GM19240 (cell line): ENCODE measurements at regions not wholly inside any gene's neighbourhood (a gene's known extent, or its start where the extent isn't known, plus 50 kb on each side); places are given as distances from the start of the nearest gene placed in this dataset.
"Not testable (repeated sequence)": the region's sequence is repeated elsewhere in the genome, so short reads cannot be mapped to it uniquely, and the experiment has no call there.

ENCODE experiments used
- DNase-seq: peaks from one replicate; pipeline ENCODE4 v3.0.0; 2011; ENCODE audit warnings: low spot score; ENCODE audit not compliant: insufficient read length

DNA sequence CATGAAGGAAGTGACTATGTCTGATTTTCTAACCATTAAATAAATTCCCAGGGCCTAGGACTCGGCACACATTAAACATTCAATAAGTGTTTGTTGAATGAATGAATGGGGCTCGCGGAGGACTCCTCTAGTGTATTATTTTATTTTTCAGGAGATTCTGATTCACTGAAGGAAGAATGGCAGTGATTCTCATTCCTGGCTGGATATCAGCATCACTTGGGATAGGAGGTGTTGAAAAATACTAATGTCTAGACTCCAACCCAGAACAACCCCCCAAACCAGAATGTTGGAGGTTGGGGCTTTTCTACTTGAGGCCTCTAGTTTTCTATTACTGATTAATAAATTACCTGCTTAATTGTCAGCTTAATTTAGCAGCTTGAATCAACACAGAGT is 195.4 kb downstream of the BTBD3 start:
- DNase-seq = no peak

DNA sequence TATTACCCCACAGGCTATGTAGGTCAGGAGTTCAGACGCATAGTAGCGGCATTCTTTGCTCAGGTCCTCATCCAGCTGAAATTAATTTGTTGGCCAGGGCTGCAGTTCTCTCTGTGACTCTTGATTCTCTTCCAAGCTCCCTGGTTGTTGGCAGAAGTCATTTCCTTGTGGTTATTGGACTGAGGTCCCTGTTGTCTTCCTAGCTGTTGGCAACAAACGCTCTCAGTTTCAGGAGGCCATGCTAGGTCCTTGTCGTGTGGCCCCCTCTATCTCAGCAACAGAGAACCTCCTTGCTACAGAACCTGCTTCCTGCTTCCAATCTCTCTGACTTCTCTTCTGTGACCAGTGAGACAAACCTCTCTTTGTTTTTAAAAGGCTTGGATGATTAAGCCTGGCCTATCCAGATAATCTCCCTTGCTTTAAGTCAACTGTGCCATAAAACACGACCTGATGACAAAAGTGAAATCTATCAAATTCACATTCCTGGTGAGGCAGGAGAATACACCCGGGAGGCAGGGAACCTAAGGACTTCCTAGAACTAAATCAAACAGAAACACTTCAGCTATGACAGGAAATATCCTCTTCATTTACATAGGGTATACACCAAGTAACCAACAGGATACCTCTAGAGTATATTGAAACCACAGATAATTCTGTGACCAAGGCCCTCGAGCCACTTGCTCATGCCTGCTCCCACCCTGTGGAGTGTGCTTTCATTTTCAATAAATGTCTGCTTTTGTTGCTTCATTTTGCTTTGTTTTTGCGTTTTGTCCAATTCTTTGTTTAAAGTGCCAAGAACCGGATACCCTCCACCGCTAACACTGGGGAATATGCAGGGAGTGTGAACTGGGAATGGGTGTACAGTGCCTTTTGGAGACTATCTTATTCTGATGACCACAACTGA is 196.0 kb downstream of the BTBD3 start:
- no peak for DNase-seq

DNA sequence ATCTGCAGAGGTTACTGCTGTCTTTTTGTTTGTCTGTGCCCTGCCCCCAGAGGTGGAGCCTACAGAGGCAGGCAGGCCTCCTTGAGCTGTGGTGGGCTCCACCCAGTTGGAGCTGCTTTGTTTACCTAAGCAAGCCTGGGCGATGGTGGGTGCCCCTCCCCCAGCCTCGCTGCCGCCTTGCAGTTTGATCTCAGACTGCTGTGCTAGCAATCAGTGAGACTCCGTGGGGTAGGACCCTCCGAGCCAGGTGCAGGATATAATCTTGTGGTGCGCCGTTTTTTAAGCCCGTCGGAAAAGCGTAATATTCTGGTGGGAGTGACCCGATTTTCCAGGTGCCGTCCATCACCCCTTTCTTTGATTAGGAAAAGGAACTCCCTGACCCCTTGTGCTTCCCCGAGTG is 211.4 kb downstream of the BTBD3 start:
- DNase-seq = not testable (repeated sequence)

DNA sequence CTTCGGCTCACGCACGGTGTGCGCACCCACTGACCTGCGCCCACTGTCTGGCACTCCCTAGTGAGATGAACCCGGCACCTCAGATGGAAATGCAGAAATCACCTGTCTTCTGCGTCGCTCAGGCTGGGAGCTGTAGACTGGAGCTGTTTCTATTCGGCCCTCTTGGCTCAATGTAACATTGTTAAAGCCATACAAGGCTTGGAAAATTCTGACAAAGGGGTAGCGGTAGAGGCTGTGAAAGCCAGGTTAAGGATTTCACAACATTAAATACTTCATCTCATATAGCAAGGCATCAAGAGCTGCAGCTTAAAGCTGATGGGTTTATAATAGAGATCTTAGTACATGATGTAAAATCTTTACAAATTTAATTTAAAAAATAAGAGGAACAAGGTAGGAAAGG is 211.8 kb downstream of the BTBD3 start:
- DNase-seq = not testable (repeated sequence)

DNA sequence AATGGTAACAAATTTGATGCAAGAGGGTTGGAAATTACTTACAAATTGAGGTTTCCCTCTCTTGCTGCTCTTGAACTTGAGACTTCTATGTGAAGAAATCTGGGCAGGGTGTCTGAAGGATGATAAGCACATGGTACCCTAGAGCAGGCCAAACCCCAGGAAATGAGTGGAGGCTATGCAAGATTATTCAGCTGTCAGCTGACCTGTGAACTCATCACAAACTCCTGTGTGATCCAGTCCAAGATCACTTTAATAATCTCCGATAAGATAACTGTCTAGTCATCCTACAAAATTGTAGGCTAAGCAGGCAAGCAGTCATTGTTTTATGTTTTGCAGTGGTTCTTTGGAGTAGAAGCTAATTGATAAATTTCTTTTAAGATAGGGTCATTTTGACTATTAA is 213.1 kb downstream of the BTBD3 start:
- no peak for DNase-seq

DNA sequence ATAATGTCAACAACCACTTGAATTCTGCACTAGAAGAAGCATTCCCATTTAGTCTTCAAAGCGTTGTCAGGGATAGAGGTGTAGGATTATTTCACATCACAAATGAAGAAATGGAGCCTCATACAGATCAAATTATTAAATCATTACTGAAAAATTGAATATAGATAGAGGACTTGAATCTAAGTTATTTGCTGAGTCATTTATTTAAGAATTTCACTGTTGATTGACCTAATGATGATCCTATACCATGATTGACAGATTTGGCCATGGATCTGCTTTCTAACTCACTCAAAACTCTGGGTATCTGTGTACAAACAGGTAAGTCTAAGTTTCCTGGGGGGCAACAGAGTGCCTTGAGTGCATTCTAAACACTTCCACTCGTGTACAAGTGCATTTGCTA is 215.9 kb downstream of the BTBD3 start:
- no peak for DNase-seq

DNA sequence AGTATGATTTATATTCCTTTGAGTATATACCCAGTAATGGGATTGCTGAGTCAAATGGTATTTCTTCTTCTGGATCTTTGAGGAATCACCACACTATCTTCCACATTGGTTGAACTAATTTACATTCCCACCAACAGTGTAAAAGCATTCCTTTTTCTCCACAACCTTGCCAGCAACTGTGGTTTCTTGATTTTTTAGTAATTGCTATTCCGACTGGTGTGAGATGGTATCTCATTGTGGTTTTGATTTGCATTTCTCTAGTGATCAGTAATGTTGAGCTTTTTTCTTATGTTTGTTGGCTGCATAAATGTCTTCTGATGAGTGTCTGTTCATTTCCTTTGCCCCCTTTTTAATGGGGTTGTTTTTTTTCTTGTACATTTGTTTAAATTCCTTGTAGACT is 228.3 kb downstream of the BTBD3 start:
- not testable (repeated sequence) for DNase-seq

DNA sequence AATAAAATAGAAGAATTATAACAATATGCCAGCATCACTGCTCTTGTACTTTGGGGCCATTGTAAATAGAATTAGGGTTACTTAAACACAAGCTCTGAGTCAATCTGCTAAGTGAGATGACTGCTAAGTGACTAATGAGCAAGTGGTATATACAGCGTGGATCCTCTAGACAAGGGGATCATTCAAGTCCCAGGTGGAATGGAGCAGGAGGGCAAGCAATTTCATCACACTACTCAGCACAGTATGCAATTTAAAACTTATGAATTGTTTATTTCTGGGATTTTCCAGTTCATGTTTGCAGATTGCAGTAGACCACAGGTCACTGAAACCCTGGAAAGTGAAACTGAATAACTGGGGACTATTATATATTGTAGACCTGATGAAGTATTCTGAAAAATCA is 235.3 kb downstream of the BTBD3 start:
- no peak for DNase-seq

DNA sequence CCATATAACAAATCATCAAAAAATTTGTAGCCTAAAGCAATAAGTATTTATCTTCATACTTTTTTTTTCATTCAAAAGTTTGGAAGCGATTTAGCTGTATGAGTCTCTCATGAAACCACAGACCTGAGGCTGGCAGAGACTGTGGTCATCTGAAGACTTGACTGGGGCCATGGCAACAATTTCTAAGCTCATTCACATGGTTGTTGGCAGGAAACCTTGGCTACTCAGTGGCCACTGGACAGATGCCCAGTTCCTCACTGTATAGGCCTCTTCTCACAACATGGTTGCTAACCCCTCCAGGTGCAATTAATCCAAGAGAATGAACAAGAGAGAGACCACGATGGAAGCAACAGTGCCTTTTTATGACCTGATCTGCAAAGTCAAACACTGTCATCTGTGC is 235.9 kb downstream of the BTBD3 start:
- no peak for DNase-seq

DNA sequence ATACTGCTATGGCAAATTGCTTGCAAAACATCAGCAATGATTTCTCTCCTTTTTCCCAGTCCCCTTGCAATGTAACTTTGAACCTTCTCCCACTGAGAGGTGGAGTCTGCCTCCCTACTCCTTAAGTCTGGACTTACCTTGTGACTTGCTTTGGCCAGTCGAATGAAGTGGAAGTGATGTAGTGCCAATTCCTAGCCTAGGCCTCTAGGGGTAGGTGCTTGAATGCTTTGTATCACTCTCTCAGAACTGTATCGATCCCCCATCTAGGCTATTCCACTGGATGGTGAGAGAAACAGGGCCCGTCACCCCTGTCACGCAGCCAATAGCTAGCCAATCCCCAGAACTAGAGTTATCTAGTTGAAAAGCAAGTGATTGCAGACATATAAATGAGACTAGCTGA is 238.6 kb downstream of the BTBD3 start:
- no peak for DNase-seq

DNA sequence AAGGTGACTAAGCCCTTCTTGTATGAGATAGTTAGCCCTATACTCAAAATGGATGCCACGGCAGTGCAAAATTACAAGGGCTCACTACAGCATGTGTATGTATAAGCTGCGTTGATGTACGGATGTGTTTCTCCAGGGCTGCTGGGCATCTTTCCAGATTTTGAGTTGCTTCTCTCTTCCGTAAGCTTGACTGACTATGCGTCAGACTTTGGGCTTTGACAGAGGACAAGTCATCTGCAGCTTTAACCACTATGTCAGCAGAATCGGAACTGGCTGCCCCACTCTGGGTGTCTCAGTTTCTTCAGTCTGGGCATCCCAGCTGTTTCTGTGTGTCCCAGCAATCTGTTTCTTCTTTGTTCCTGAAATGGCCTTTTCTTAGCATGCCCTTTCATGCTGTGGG is 241.6 kb downstream of the BTBD3 start:
- DNase-seq = no peak

DNA sequence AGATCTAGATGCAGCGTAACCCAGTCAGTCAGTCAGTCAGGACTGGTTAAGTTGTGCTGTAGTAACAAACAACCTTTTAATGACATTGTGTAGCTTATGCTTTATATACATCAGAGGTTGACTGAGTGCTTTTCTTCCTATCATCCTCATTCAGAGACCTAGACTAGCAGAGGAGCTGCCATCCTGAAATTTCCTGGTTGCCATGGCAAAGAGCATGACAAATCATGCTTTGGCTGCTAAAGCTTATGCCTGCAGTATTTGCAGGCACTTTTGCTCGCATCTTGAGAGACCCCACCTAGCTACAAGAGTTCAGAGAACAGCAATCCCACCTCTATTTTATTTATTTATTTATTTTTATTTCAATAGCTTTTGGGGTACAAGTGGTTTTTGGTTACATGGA is 244.0 kb downstream of the BTBD3 start:
- no peak for DNase-seq

DNA sequence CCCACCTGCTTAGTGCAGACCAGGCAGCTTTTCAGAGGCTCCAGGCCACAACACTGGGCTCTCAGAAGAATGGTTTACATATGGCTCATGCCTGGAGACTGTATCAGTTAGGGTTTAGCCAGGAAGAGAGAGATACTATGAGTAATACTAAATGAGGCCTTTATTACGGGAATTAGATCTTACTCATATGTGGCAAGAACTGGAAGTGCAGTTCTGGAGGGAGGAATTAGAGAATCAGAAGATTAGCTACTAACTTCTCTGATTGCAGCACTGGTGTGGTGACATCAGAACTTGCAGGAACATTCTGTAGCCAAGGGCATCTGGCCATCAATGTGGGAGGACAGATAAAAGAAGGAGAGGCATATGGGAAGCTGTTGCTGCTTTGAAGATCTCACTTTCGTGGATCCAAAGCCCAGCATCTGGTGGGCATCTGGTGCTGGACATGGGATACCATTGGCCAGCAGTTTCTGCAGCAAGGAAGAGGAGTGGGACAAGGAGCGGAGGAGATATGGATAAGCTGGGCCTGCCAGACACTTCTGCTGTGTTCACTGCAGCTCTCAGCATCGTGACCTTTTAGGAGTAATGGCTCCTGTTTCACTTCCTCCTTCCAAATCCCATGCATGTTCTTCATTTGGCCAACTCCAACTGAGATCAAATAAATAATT is 248.5 kb downstream of the BTBD3 start:
- DNase-seq = no peak

DNA sequence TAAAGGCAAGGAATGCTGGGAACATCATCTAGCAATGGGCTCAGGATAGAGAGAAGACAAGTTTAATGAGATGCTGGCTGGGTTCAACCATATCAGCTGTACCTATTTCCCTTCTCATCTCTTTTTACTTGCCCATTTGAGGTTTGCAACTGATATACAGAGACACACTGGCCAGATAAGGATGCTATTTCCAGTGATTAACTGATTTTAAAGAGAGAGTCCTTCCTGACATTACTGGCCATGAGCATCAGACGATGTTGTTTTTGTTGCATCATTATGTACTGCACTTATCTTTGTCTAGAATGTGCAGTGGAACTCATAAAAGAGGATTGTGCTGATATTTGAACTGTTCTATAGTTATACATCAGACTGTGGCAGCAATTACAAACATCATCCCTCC is 252.7 kb downstream of the BTBD3 start:
- no peak for DNase-seq

DNA sequence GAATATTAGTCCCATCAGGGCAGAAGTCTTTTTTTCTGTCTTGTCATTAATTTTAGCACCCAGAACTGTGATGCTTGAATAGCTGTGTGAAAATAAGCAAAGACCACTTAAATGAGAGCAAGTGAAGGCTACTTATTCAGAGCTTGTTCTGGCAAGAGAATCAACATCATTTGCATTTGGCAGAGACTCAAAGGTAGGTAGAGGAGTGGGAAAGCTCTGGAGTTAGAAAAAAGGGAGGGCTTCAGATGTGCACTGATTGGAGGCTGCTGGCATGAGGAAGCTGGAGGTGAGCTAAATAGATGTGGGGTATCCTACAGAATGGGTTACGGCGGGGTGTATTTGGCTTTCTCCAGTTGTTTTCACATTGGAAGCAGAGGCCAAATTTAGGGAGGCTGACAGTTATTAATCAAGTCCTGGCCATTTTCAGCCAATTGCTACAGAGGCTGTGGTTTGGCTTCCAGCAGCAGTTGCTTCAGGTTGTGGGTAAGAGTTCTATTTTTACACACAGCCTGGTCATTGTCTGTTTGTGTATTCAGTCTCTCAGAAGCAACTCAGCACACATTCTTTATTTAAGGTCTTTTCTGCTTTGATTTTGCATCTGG is 254.3 kb downstream of the BTBD3 start:
- no peak for DNase-seq

DNA sequence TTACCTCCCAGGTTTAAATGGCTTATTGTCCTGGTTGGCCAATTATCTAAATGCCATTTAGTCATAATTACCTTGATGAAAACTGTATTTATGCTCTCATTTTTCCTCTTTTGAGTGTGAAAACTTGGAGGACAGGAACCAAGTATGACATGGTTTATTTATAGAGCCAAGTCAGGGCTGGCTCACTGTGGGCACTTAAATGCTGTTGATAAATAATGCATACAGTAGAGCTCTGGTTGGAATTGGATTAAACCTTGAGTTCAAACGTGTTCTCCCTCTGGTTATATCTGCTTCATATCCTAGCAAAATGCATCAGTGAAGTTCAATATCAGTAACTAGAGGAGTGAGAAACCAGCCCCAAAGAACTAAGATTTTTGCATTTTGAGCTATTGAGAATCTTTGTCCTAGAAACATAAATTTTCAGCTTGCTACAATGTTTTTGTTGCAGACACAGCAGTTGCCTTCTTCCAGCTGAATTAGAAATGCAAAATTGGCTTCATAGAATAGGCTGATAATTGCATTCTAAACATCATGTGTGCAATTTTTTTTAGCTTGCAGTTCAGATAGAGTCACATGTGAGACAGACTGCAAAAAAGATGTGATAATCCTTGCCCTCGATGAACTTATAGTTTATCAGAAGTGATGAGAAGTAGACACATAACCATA is 255.8 kb downstream of the BTBD3 start:
- DNase-seq = no peak

DNA sequence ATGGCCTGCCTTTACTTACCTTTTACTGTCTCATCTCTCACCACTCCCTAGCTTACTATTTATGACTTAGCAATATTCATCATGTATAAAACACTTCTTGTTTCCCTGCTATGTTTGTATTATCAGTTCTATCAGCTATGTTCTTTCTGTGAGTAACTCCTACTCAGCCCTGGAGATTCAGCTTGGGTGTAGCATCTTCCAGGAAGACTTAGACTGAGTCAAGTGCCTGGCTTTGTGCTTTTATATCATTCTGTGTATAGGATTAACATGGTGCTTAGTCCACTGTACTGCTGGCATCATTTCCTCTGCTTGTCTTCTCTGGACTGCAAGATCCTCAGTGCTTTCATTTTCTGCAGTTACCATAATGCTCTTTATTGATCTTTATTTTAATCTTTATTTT is 257.8 kb downstream of the BTBD3 start:
- no peak for DNase-seq

DNA sequence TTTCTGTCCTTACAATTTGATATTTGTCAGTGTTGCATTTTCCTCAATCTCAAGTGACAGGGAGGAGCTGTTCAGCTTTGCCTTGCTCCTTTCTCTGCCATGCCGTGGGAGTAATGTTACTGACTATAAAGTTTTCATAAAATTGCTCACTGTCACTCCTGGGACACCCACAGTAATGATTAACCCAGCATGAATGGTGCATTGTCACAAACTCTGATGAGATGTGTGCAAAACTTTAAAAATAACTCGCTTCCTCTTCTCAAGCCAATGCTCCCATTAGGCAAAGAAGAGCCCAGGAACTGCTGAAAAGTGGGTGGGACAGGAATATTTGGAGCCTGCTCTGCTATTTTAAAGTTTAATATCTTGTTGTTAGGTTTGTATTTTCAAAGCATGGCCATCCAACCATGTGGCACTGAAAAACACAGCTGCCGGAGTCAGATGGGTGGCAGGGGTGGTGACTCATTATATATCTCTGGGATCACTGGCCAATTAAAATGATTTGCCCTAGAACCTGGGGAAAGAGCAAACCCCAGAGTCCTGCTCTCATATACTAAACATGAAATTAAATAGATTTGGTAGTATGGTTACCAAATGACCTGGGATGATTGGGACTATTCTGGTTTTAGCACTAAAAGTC is 260.1 kb downstream of the BTBD3 start:
- no peak for DNase-seq

DNA sequence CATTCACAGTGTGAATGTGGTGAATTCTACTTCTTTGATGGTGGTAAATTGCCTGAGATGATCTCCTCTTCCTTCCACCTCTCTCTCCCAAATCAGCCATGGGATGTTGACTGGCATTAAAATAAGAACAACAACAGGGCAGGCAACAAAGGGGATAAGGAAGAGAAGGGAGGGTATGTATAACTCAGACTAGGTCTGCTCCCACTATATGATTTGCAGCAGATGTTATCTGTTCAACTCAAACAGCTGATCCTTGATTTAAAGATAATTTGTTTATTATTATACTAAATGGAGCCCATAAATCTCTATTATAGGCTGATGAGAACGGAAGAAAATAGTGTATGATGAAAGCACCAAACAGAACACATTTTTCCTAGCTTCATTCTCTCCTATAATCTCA is 262.0 kb downstream of the BTBD3 start:
- DNase-seq = no peak

DNA sequence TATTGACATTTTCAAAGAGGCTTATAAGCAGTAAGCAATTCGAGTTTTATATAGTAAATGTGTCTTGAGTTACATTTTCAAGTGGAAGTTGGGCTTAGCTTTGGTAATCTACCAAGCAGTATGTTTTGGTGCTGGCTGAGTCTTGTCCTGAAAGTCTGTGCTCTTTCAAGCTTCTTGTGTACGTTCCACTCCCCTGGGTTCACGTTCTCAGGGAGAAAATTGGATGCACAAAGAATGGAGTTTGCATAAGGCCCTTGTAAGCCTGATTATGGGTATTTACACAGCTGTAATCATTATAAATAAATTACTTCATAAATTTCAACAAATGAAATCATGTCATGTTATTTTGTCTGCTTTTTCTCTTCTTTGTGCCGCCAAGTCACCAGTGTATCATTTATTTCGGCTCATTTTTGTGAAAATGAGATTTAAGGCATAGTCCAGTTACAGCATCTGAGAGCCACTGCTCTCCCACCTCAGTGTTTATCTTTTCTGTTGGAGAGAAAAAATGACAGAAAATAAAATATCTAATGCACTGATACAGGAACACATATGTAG is 262.5 kb downstream of the BTBD3 start:
- no peak for DNase-seq

DNA sequence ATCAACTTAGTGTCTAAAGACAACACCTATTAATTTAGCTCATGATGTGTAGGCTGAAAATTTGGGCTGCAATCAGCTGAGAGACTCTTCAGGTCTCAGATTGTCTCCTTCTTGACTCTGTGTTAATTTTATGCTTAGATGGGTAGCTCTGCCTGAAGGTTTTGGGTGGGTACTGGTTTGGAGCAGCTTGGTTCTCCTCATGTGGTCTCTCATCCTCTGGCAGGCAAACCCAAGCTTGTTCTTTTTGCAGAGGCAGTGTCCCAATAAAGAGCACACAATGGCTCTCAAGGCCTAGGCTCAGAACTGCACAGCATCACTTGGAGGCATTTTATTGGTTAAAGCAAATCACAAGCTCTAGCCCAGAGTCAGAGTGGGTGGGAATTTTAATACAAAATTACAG is 280.6 kb downstream of the BTBD3 start:
- no peak for DNase-seq
